Activated CD4-positive, alpha-beta T cell treated with anti-CD3 and anti-CD28 coated beads for 36 hours (primary cell): ENCODE measurements at regions not wholly inside any gene's neighbourhood (a gene's known extent, or its start where the extent isn't known, plus 50 kb on each side); places are given as distances from the start of the nearest gene placed in this dataset.

Experiments used
- ATAC-seq: fragments of 200-7000 bp; cut with Tn5 transposase; one replicate; pipeline ENCODE4 v1.10.0; 2021; ENCODE audit warnings: mild to moderate bottlenecking, moderate library complexity
- CTCF ChIA-PET: fragments of 350-600 bp; sonication (Branson Sonifier 250); formaldehyde crosslinking; loops from one replicate; lab custom pipeline; 2021; ENCODE audit warnings: antibody characterized with exemption; lab: Charles Lee
- POLR2A ChIA-PET: fragments of 350-600 bp; sonication (Branson Sonifier 250); formaldehyde crosslinking; loops from one replicate; lab custom pipeline; 2021; ENCODE audit warnings: antibody characterized with exemption, inconsistent platforms; lab: Charles Lee
- DNase-seq: peaks from one replicate; pipeline ENCODE4 v3.0.0-alpha.2; 2020
- H3K27ac Mint-ChIP-seq: one replicate; pipeline ENCODE4 v1.8.0; 2021; ENCODE audit warnings: mixed read lengths
- H3K27me3 Mint-ChIP-seq: one replicate; pipeline ENCODE4 v1.8.0; 2021; ENCODE audit warnings: mixed read lengths
- H3K36me3 Mint-ChIP-seq: one replicate; pipeline ENCODE4 v1.8.0; 2021; ENCODE audit warnings: low read depth, mixed read lengths
- H3K4me1 Mint-ChIP-seq: one replicate; pipeline ENCODE4 v1.8.0; 2021; ENCODE audit warnings: mixed read lengths
- H3K4me3 Mint-ChIP-seq: one replicate; pipeline ENCODE4 v1.8.0; 2021; ENCODE audit warnings: mild to moderate bottlenecking, moderate library complexity, mixed read lengths
- H3K9me3 Mint-ChIP-seq: one replicate; pipeline ENCODE4 v1.8.0; 2021; ENCODE audit warnings: low read depth, mixed read lengths
- intact Hi-C, 2 experiments: fragments of 100-400 bp; cut with DNase I in 1 of 2; cut with micrococcal nuclease in 1 of 2; formaldehyde crosslinking; loops; one replicate each; pipeline versions ENCODE4 v1.14.2 to v1.15.1; 2022 to 2024; cut with DNase I, micrococcal nuclease

GRCh38 chr2:17416884-17417391, 101.3 kb downstream of the RAD51AP2 start:
- no peaks in the 10 kb centered on the region for H3K4me1 Mint-ChIP-seq
- H3K36me3 Mint-ChIP-seq: no peaks in the 10 kb centered on the region
- intact Hi-C loops: no loop called here
- CTCF ChIA-PET: interaction anchor here (1.0 kb wide), 1 partner anchor 20 kb away, joined by 3 read pairs; no protein-coding TSS in a partner anchor
- H3K27ac Mint-ChIP-seq: no peak overlapping the region
- H3K27me3 Mint-ChIP-seq: no peaks in the 10 kb centered on the region
- H3K9me3 Mint-ChIP-seq: no peaks in the 10 kb centered on the region
- DNase-seq (no peak), ATAC-seq (no peak)
- POLR2A ChIA-PET: no interaction called here
- no peak overlapping the region for H3K4me3 Mint-ChIP-seq

GRCh38 chr2:17413036-17413435, 105.2 kb downstream of the RAD51AP2 start:
- POLR2A ChIA-PET: no interaction called here

DNA sequence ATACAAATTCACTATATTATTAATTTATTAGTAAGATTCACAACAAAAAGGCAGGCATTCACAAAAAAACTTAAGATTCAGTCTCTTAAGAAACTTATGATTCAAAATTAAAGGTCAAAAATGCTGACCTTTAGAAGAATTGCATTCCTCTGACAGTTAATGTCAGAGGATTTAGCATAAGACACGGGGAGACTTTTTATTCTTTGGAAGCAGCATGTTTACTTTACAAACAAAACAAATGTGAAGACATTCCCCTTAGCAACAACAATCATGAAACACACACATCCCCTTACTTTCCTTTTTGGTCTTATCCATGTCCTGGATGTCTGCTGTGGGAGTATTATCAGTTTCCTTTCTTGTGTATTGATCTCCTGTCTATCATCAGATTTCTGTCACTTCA, 117.1 kb downstream of the RAD51AP2 start:
- no peak overlapping the region for H3K27ac Mint-ChIP-seq
- peaks cover 4% of the 10 kb centered on the region for H3K9me3 Mint-ChIP-seq
- CTCF ChIA-PET: interaction anchor here (0.5 kb wide), 1 partner anchor 443 kb away, joined by 3 read pairs; no protein-coding TSS in a partner anchor
- intact Hi-C loops: no loop called here
- no peak overlapping the region for H3K4me3 Mint-ChIP-seq
- POLR2A ChIA-PET: no interaction called here
- H3K4me1 Mint-ChIP-seq: no peaks in the 10 kb centered on the region
- H3K27me3 Mint-ChIP-seq: no peaks in the 10 kb centered on the region
- ATAC-seq: no peak
- no peak for DNase-seq
- H3K36me3 Mint-ChIP-seq: no peaks in the 10 kb centered on the region

More at GRCh38 chr2:17413036-17413435, 105.2 kb downstream of the RAD51AP2 start:
- Mint-ChIP-seq H3K9me3 (no peaks in the 10 kb centered on the region), H3K4me1 (no peaks in the 10 kb centered on the region), H3K27ac (no peak overlapping the region), H3K27me3 (no peaks in the 10 kb centered on the region), H3K36me3 (no peaks in the 10 kb centered on the region), H3K4me3 (no peak overlapping the region)
- ATAC-seq (no peak), DNase-seq (no peak)
- CTCF ChIA-PET: no interaction called here
- intact Hi-C loops: no loop called here

GRCh38 chr2:17398770-17399169, 119.5 kb downstream of the RAD51AP2 start:
- no peaks in the 10 kb centered on the region for H3K4me1 Mint-ChIP-seq
- POLR2A ChIA-PET: no interaction called here
- no peak overlapping the region for H3K27ac Mint-ChIP-seq
- CTCF ChIA-PET: no interaction called here
- H3K36me3 Mint-ChIP-seq: no peaks in the 10 kb centered on the region
- no peak overlapping the region for H3K4me3 Mint-ChIP-seq
- H3K9me3 Mint-ChIP-seq: peaks cover 4% of the 10 kb centered on the region
- DNase-seq (no peak), ATAC-seq (no peak)
- intact Hi-C loops: no loop called here
- no peaks in the 10 kb centered on the region for H3K27me3 Mint-ChIP-seq

GRCh38 chr2:17388798-17389197, 129.4 kb downstream of the RAD51AP2 start:
- ATAC-seq: no peak
- intact Hi-C loops: no loop called here
- no peak for DNase-seq
- H3K27ac Mint-ChIP-seq: no peak overlapping the region
- CTCF ChIA-PET: no interaction called here
- peaks cover 11% of the 10 kb centered on the region for H3K9me3 Mint-ChIP-seq
- no peaks in the 10 kb centered on the region for H3K36me3 Mint-ChIP-seq
- no peaks in the 10 kb centered on the region for H3K27me3 Mint-ChIP-seq
- no peak overlapping the region for H3K4me3 Mint-ChIP-seq
- no peaks in the 10 kb centered on the region for H3K4me1 Mint-ChIP-seq
- POLR2A ChIA-PET: no interaction called here

GRCh38 chr2:17387591-17387990, 130.6 kb downstream of the RAD51AP2 start:
- POLR2A ChIA-PET: no interaction called here
- intact Hi-C loops: no loop called here
- CTCF ChIA-PET: interaction anchor here (0.5 kb wide), 1 partner anchor 23 kb away, joined by 3 read pairs; no protein-coding TSS in a partner anchor
- H3K27me3 Mint-ChIP-seq: no peaks in the 10 kb centered on the region
- H3K4me3 Mint-ChIP-seq: no peak overlapping the region
- no peak overlapping the region for H3K27ac Mint-ChIP-seq
- no peaks in the 10 kb centered on the region for H3K4me1 Mint-ChIP-seq
- no peak for ATAC-seq
- H3K9me3 Mint-ChIP-seq: peaks cover 11% of the 10 kb centered on the region
- no peak for DNase-seq
- H3K36me3 Mint-ChIP-seq: no peaks in the 10 kb centered on the region

DNA sequence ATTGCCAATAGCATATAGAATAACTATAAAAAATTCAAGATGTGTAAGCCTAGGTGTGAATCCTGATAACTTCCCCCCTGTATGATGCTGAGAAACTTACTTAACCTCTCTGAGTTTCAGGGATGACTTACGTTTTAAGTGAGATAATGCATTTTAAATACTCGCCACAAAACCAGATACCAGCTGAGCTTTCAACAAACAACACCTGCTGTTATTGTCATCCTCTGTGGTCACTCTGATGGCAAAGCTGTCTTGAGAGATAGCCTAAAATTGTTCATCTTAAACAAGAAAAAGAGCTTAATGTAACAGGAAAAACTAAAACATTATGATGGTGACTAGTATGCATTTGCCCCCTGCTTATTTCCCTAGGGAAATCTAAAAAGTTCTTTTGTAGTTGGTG, 131.5 kb downstream of the RAD51AP2 start:
- intact Hi-C loops: no loop called here
- DNase-seq (no peak), ATAC-seq (no peak)
- Mint-ChIP-seq H3K36me3 (no peaks in the 10 kb centered on the region), H3K4me1 (no peaks in the 10 kb centered on the region), H3K4me3 (no peak overlapping the region), H3K9me3 (peaks cover 8% of the 10 kb centered on the region), H3K27ac (no peak overlapping the region), H3K27me3 (no peaks in the 10 kb centered on the region)
- ChIA-PET CTCF (no interaction called here), POLR2A (no interaction called here)

DNA sequence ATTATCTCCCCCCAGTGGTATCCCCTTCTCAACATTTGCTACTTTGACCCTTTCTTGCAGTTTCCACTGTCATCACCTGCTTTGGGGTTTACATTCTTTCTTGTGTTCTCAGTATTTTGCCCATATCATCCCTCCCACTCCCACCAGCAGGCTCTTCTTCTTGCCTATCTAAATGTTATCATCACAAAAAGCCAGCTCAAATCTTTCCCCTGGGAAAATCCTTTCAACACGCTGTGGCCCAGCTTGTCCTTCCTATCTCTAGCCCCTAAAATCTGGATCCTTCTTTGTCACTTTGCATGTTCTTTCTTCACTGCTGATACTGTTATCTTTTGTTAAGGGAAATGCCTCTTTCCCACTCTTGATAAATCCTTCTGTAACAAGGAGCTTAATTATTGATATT, 138.2 kb downstream of the RAD51AP2 start:
- H3K36me3 Mint-ChIP-seq: no peaks in the 10 kb centered on the region
- ChIA-PET POLR2A (no interaction called here), CTCF (no interaction called here)
- no peaks in the 10 kb centered on the region for H3K9me3 Mint-ChIP-seq
- H3K27ac Mint-ChIP-seq: no peak overlapping the region
- intact Hi-C loops: no loop called here
- no peaks in the 10 kb centered on the region for H3K4me1 Mint-ChIP-seq
- ATAC-seq: no peak
- H3K4me3 Mint-ChIP-seq: no peak overlapping the region
- no peaks in the 10 kb centered on the region for H3K27me3 Mint-ChIP-seq
- no peak for DNase-seq

DNA sequence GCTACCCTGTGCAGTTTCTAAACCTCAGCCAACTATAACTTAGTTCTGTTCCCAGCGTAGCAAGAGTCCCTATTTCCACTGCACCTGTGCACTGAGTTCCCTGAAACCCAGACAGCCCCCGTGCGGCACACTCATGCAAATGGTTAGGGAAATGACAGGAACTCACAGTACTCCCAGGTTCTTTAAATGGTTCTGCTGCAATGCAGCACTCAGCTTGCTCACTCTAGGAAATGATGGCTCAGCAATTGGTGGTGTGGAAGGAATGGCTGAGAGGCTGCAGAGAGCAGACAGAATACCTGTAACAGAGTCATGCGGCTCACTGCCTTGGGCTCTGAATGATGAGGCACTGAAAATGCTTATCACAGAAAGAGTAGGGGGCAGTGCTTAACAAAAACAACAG, 143.0 kb downstream of the RAD51AP2 start:
- no peaks in the 10 kb centered on the region for H3K4me1 Mint-ChIP-seq
- ATAC-seq (no peak), DNase-seq (no peak)
- intact Hi-C loops: no loop called here
- H3K36me3 Mint-ChIP-seq: no peaks in the 10 kb centered on the region
- H3K27me3 Mint-ChIP-seq: peaks cover 2% of the 10 kb centered on the region
- no peak overlapping the region for H3K4me3 Mint-ChIP-seq
- POLR2A ChIA-PET: no interaction called here
- H3K9me3 Mint-ChIP-seq: peaks cover 9% of the 10 kb centered on the region
- CTCF ChIA-PET: no interaction called here
- no peak overlapping the region for H3K27ac Mint-ChIP-seq

- CTCF ChIA-PET: no interaction called here
- no peak for ATAC-seq
- Mint-ChIP-seq H3K27ac (no peak overlapping the region), H3K27me3 (peaks cover 2% of the 10 kb centered on the region), H3K4me3 (no peak overlapping the region), H3K9me3 (peaks cover 14% of the 10 kb centered on the region), H3K36me3 (no peaks in the 10 kb centered on the region), H3K4me1 (no peaks in the 10 kb centered on the region)
- POLR2A ChIA-PET: no interaction called here
- no peak for DNase-seq
- intact Hi-C loops: no loop called here
Measured at GRCh38 chr2:17373741-17374140, 144.5 kb downstream of the RAD51AP2 start.

DNA sequence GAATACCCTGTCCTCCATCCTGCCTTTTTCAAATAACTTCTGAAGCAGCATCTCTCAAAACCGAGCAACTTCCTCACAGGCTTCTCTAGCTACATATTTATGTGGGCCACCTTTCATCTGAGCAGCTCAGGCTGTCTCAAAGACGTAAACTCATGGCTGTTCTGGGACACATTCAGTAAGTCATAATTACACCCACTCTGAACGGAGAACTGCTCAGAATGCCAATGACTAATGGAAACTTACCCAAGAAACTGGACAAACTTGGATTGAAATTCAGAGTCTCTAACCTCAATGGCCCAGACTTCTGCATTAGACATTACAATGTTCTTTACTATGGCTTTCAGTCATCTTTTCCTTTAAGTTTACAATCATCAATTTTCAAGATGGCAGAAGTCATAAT, 145.2 kb downstream of the RAD51AP2 start:
- Mint-ChIP-seq H3K4me1 (no peaks in the 10 kb centered on the region), H3K36me3 (no peaks in the 10 kb centered on the region), H3K9me3 (peaks cover 14% of the 10 kb centered on the region), H3K4me3 (no peak overlapping the region), H3K27me3 (peaks cover 2% of the 10 kb centered on the region), H3K27ac (no peak overlapping the region)
- no peak for DNase-seq
- ChIA-PET POLR2A (no interaction called here), CTCF (no interaction called here)
- intact Hi-C loops: no loop called here
- ATAC-seq: no peak

- H3K27me3 Mint-ChIP-seq: no peaks in the 10 kb centered on the region
- ChIA-PET POLR2A (no interaction called here), CTCF (no interaction called here)
- H3K36me3 Mint-ChIP-seq: no peaks in the 10 kb centered on the region
- intact Hi-C loops: no loop called here
- no peak overlapping the region for H3K27ac Mint-ChIP-seq
- no peaks in the 10 kb centered on the region for H3K4me1 Mint-ChIP-seq
- no peak overlapping the region for H3K4me3 Mint-ChIP-seq
- no peak for ATAC-seq
- DNase-seq: no peak
- peaks cover 18% of the 10 kb centered on the region for H3K9me3 Mint-ChIP-seq
Measured at GRCh38 chr2:17363846-17364245, 154.4 kb downstream of the RAD51AP2 start.

DNA sequence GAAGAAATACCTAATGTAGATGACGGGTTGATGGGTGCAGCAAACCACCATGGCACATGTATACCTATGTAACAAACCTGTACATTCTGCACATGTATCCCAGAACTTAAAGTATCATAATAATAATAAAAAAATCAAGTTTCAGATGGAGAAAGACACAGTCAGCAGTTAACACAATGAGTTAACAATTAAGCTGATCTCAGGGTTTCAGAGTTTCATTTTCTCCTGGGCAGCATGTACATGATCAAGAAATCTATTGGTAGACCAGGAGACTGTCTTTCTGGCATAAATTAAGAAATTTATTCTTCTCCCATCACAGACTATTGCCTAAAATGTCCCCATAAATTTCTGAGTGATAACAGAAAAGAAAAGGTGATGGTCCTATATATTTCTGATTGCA, 155.3 kb downstream of the RAD51AP2 start:
- no peak for ATAC-seq
- Mint-ChIP-seq H3K27me3 (no peaks in the 10 kb centered on the region), H3K27ac (no peak overlapping the region), H3K4me3 (no peak overlapping the region), H3K9me3 (peaks cover 17% of the 10 kb centered on the region), H3K4me1 (no peaks in the 10 kb centered on the region), H3K36me3 (no peaks in the 10 kb centered on the region)
- intact Hi-C loops: no loop called here
- POLR2A ChIA-PET: no interaction called here
- CTCF ChIA-PET: no interaction called here
- DNase-seq: no peak
